Fibroblast of villous mesenchyme (primary cell): ENCODE measurements at regions not wholly inside any gene's neighbourhood (a gene's known extent, or its start where the extent isn't known, plus 50 kb on each side); places are given as distances from the start of the nearest gene placed in this dataset.

Experiments used
- DNase-seq: peaks from one replicate; pipeline ENCODE4 v3.0.0-alpha.2; 2010; ENCODE audit warnings: low read depth
- H3K4me3 ChIP-seq: 2 replicates; pipeline ENCODE4 v1.5.1; 2011; ENCODE audit warnings: low read depth, mild to moderate bottlenecking, low read length
- TF ChIP-seq, protein P1 (sequence below): IDR thresholded peaks from 2 replicates; pipeline ENCODE4 v1.5.1; 2012; ENCODE audit warnings: low read depth, mild to moderate bottlenecking, low read length; ENCODE audit not compliant: insufficient read depth

- TF ChIP-seq, protein P1, sequence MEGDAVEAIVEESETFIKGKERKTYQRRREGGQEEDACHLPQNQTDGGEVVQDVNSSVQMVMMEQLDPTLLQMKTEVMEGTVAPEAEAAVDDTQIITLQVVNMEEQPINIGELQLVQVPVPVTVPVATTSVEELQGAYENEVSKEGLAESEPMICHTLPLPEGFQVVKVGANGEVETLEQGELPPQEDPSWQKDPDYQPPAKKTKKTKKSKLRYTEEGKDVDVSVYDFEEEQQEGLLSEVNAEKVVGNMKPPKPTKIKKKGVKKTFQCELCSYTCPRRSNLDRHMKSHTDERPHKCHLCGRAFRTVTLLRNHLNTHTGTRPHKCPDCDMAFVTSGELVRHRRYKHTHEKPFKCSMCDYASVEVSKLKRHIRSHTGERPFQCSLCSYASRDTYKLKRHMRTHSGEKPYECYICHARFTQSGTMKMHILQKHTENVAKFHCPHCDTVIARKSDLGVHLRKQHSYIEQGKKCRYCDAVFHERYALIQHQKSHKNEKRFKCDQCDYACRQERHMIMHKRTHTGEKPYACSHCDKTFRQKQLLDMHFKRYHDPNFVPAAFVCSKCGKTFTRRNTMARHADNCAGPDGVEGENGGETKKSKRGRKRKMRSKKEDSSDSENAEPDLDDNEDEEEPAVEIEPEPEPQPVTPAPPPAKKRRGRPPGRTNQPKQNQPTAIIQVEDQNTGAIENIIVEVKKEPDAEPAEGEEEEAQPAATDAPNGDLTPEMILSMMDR = no peak
- no peak for DNase-seq
- no peak overlapping the region for H3K4me3 ChIP-seq
These were observed 282.1 kb upstream of the IRX5 start for GRCh38 chr16:54648575-54648974.

DNA sequence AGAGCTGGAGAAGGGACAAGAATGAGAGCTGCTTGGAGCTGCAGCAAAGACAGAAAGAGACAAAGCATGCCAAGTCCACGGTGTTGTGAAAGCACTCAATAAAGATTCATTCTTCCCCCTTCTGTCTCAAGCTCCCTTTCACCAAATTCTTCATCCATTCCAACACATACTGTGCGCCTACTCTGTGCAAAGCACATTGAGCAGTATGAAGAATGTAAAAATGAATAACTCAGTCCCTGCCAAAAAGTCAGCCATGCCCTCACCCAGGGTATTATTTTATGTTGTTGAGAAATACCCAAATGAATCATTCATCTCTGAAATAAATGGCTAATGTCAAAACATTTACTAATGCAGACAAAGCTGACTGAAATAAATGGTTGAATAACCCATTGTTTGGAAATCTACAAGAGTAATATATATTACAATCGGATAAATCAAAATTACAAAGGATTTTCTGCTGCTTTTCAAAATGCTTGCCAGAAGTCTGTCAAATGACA is 282.9 kb upstream of the IRX5 start:
- DNase-seq = no peak
- H3K4me3 ChIP-seq = no peak overlapping the region
- TF ChIP-seq, protein P1 = no peak

- no peak for DNase-seq
- TF ChIP-seq, protein P1 = no peak
- H3K4me3 ChIP-seq = no peak overlapping the region
These were observed 283.4 kb upstream of the IRX5 start for GRCh38 chr16:54647216-54647615.

DNA sequence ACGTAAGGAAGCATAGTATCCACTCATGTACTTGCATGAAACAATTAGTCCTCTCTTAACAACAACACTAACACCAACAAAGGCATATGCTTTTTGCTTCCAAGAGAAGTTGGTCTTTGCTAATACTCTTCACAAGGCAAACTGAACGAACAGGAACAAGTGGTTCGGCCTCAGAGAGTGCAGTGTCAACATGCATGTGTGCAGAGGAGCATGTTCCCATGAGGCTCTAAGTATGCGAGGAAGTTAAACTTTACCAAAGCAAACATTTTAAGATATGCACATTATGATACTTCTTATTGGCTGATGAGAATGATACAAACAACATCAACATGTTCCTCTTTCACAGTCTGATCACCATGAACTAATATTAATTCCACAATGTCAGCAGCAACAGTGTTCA is 285.3 kb upstream of the IRX5 start:
- no peak overlapping the region for H3K4me3 ChIP-seq
- TF ChIP-seq, protein P1 = no peak
- no peak for DNase-seq

- TF ChIP-seq, protein P1 = no peak
- no peak overlapping the region for H3K4me3 ChIP-seq
- DNase-seq = no peak
These were observed 294.4 kb upstream of the IRX5 start for GRCh38 chr16:54636221-54636793.

DNA sequence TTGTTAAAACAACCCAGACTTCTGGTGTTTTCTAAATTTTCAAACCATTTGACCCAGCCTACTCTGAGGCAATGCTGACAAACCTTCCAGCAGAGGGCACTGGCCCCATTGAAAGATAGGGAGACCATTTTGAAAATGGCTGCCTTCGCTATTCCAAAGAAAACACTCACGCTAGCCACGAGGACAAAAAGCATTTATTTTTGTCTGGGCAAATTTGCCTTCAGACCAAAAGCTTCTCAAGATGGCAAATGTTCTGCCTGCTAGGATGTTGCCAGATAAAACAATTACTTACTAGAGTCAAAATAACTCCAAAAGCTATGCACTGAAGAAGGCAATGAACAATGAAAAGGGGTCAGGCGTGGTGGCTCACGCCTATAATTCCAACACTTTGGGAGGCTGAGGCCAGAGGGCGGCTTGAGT is 296.7 kb upstream of the IRX5 start:
- H3K4me3 ChIP-seq = no peak overlapping the region
- DNase-seq = no peak
- TF ChIP-seq, protein P1 = peak; percentile 37
